Astrocyte of the spinal cord (primary cell): ENCODE measurements at regions not wholly inside any gene's neighbourhood (a gene's known extent, or its start where the extent isn't known, plus 50 kb on each side); places are given as distances from the start of the nearest gene placed in this dataset.

Experiments used
- DNase-seq: peaks from one replicate; pipeline ENCODE4 v3.0.0; 2011; ENCODE audit warnings: low read depth, low spot score
- H3K4me3 ChIP-seq: 2 replicates; pipeline ENCODE4 v1.5.1; 2011; ENCODE audit warnings: low read depth, mild to moderate bottlenecking, low read length, moderate library complexity
- CTCF ChIP-seq: IDR thresholded peaks from 2 replicates; pipeline ENCODE4 v1.5.1; 2012; ENCODE audit warnings: low read depth, mild to moderate bottlenecking, low read length, inconsistent platforms
- in situ Hi-C: cut with HindIII; loops from 2 replicates; pipeline ENCODE4 v1.10.0; 2017; ENCODE audit warnings: low sequenced_read_pairs

- H3K4me3 ChIP-seq: no peak overlapping the region
- TF ChIP-seq CTCF: no peak
- DNase-seq: no peak
- in situ Hi-C loops: no loop called here
Observed at GRCh38 chr10:3529691-3530090, 255.3 kb downstream of the KLF6 start.

GRCh38 chr10:3528823-3529403, 256.1 kb downstream of the KLF6 start:
- TF ChIP-seq CTCF: no peak
- H3K4me3 ChIP-seq: no peak overlapping the region
- in situ Hi-C loops: no loop called here
- no peak for DNase-seq

GRCh38 chr10:3528271-3528670, 256.7 kb downstream of the KLF6 start:
- no peak for DNase-seq
- H3K4me3 ChIP-seq: no peak overlapping the region
- in situ Hi-C loops: no loop called here
- no peak for TF ChIP-seq CTCF

GRCh38 chr10:3527869-3528268, 257.1 kb downstream of the KLF6 start:
- in situ Hi-C loops: no loop called here
- H3K4me3 ChIP-seq: no peak overlapping the region
- TF ChIP-seq CTCF: no peak
- DNase-seq: no peak

- TF ChIP-seq CTCF: no peak
- in situ Hi-C loops: no loop called here
Observed at GRCh38 chr10:3526727-3527501, 258.1 kb downstream of the KLF6 start.

GRCh38 chr10:3525832-3526449, 259.1 kb downstream of the KLF6 start:
- no peak overlapping the region for H3K4me3 ChIP-seq
- no peak for TF ChIP-seq CTCF
- in situ Hi-C loops: no loop called here
- DNase-seq: peak; percentile 98

More at GRCh38 chr10:3526727-3527501, 258.1 kb downstream of the KLF6 start:
- peak; percentile 93 for DNase-seq
- no peak overlapping the region for H3K4me3 ChIP-seq
